CD8-positive, alpha-beta memory T cell (primary cell): ENCODE measurements at regions not wholly inside any gene's neighbourhood (a gene's known extent, or its start where the extent isn't known, plus 50 kb on each side); places are given as distances from the start of the nearest gene placed in this dataset.

Experiments used
- CTCF ChIA-PET: fragments of 350-600 bp; sonication (Branson Sonifier 250); formaldehyde crosslinking; loops from one replicate; lab custom pipeline; 2021; ENCODE audit warnings: antibody characterized with exemption; lab: Charles Lee
- POLR2A ChIA-PET: fragments of 350-600 bp; sonication (Branson Sonifier 250); formaldehyde crosslinking; loops from one replicate; lab custom pipeline; 2021; ENCODE audit warnings: antibody characterized with exemption; lab: Charles Lee
- DNase-seq, 5 donors: peaks; one replicate each; pipeline versions ENCODE4 v3.0.0 to v3.0.0-alpha.2; 2020 to 2022; ENCODE audit warnings: mixed read lengths in 1 of 5
- H3K27ac ChIP-seq: one replicate; pipeline ENCODE4 v1.7.0; 2013; ENCODE audit warnings: low read depth, mild to moderate bottlenecking, low read length, moderate library complexity
- H3K27me3 ChIP-seq: 2 replicates; pipeline ENCODE4 v1.7.0; 2013; ENCODE audit warnings: low read length, mild to moderate bottlenecking; ENCODE audit not compliant: insufficient read depth, poor library complexity, severe bottlenecking
- H3K36me3 ChIP-seq: 2 replicates; pipeline ENCODE4 v1.7.0; 2013; ENCODE audit warnings: mild to moderate bottlenecking, low read length, moderate library complexity; ENCODE audit not compliant: insufficient read depth
- H3K4me1 ChIP-seq: 2 replicates; pipeline ENCODE4 v1.7.0; 2013; ENCODE audit warnings: mild to moderate bottlenecking, low read length, moderate library complexity; ENCODE audit not compliant: insufficient read depth
- H3K4me3 ChIP-seq: 2 replicates; pipeline ENCODE4 v1.7.0; 2013; ENCODE audit warnings: mild to moderate bottlenecking, low read length
- H3K9me3 ChIP-seq: 2 replicates; pipeline ENCODE4 v1.7.0; 2013; ENCODE audit warnings: mild to moderate bottlenecking, low read length
- H3K27ac Mint-ChIP-seq, 8 donors: one replicate each; pipeline ENCODE4 v1.8.0; 2020 to 2021; ENCODE audit warnings: mixed read lengths in 8 of 8, mild to moderate bottlenecking in 6 of 8, inconsistent platforms in 3 of 8, moderate library complexity in 3 of 8
- H3K27me3 Mint-ChIP-seq, 2 donors: one replicate each; pipeline ENCODE4 v1.8.0; 2020 to 2021; ENCODE audit warnings: mixed read lengths in 2 of 2, mild to moderate bottlenecking in 1 of 2, moderate library complexity in 1 of 2
- H3K36me3 Mint-ChIP-seq, 3 donors: one replicate each; pipeline ENCODE4 v1.8.0; 2020 to 2021; ENCODE audit warnings: mixed read lengths in 3 of 3, inconsistent platforms in 1 of 3, mild to moderate bottlenecking in 1 of 3
- H3K4me1 Mint-ChIP-seq, 3 donors: one replicate each; pipeline ENCODE4 v1.8.0; 2020 to 2021; ENCODE audit warnings: mixed read lengths in 3 of 3, inconsistent platforms in 1 of 3, mild to moderate bottlenecking in 1 of 3
- H3K4me3 Mint-ChIP-seq, 7 donors: one replicate each; pipeline ENCODE4 v1.8.0; 2020 to 2021; ENCODE audit warnings: mixed read lengths in 7 of 7, mild to moderate bottlenecking in 6 of 7, moderate library complexity in 4 of 7, inconsistent platforms in 2 of 7
- H3K9me3 Mint-ChIP-seq, 5 donors: one replicate each; pipeline ENCODE4 v1.8.0; 2020 to 2022; ENCODE audit warnings: mixed read lengths in 5 of 5, mild to moderate bottlenecking in 3 of 5, moderate library complexity in 2 of 5, inconsistent platforms in 1 of 5

- Histone ChIP-seq H3K9me3 (no peaks in the 10 kb centered on the region), H3K27me3 (no peaks in the 10 kb centered on the region), H3K4me1 (no peaks in the 10 kb centered on the region), H3K27ac (no peak overlapping the region), H3K36me3 (no peaks in the 10 kb centered on the region), H3K4me3 (no peak overlapping the region)
- H3K36me3 Mint-ChIP-seq = no peaks in the 10 kb centered on the region
- no peak overlapping the region for H3K4me3 Mint-ChIP-seq
- ChIA-PET POLR2A (no interaction called here), CTCF (no interaction called here)
- H3K27me3 Mint-ChIP-seq = peaks cover 0 to 1% of the 10 kb centered on the region in 2 donors
- no peak for DNase-seq
- peak overlapping the region in 1 of 8 donors; percentile 66 for H3K27ac Mint-ChIP-seq
- peaks cover 0 to 3% (median 1%) of the 10 kb centered on the region in 5 donors for H3K9me3 Mint-ChIP-seq
- H3K4me1 Mint-ChIP-seq = no peaks in the 10 kb centered on the region
These were observed 428.2 kb downstream of the CDK5RAP2 start for GRCh38 chr9:120151806-120152205.

- Histone ChIP-seq H3K4me3 (no peak overlapping the region), H3K4me1 (no peaks in the 10 kb centered on the region), H3K27me3 (no peaks in the 10 kb centered on the region), H3K27ac (no peak overlapping the region), H3K36me3 (no peaks in the 10 kb centered on the region), H3K9me3 (no peaks in the 10 kb centered on the region)
- Mint-ChIP-seq H3K27me3 (peaks cover 0 to 1% of the 10 kb centered on the region in 2 donors), H3K36me3 (no peaks in the 10 kb centered on the region), H3K9me3 (peaks cover 0 to 3% (median 1%) of the 10 kb centered on the region in 5 donors), H3K4me1 (no peaks in the 10 kb centered on the region), H3K27ac (no peak overlapping the region), H3K4me3 (no peak overlapping the region)
- DNase-seq = no peak
- ChIA-PET CTCF (no interaction called here), POLR2A (no interaction called here)
These were observed 428.8 kb downstream of the CDK5RAP2 start for GRCh38 chr9:120151149-120151548.

- no peak overlapping the region for H3K27ac Mint-ChIP-seq
- no peaks in the 10 kb centered on the region for H3K4me1 Mint-ChIP-seq
- Histone ChIP-seq H3K27ac (no peak overlapping the region), H3K27me3 (no peaks in the 10 kb centered on the region), H3K9me3 (no peaks in the 10 kb centered on the region), H3K4me1 (no peaks in the 10 kb centered on the region), H3K4me3 (no peak overlapping the region), H3K36me3 (no peaks in the 10 kb centered on the region)
- no peaks in the 10 kb centered on the region for H3K36me3 Mint-ChIP-seq
- ChIA-PET POLR2A (no interaction called here), CTCF (no interaction called here)
- peaks cover 5 to 9% of the 10 kb centered on the region in 2 donors for H3K27me3 Mint-ChIP-seq
- no peak overlapping the region for H3K4me3 Mint-ChIP-seq
- DNase-seq = no peak
- peaks cover 0 to 19% (median 6%) of the 10 kb centered on the region in 5 donors for H3K9me3 Mint-ChIP-seq
These were observed 441.0 kb downstream of the CDK5RAP2 start for GRCh38 chr9:120138955-120139354.

- H3K27me3 ChIP-seq = no peaks in the 10 kb centered on the region
- no peak for DNase-seq
- Mint-ChIP-seq H3K27ac (no peak overlapping the region), H3K4me3 (no peak overlapping the region), H3K4me1 (no peaks in the 10 kb centered on the region), H3K36me3 (no peaks in the 10 kb centered on the region), H3K27me3 (peaks cover 5 to 12% of the 10 kb centered on the region in 2 donors), H3K9me3 (peaks cover 0 to 19% (median 5%) of the 10 kb centered on the region in 5 donors)
- CTCF ChIA-PET = no interaction called here
- no peak overlapping the region for H3K27ac ChIP-seq
- H3K4me1 ChIP-seq = no peaks in the 10 kb centered on the region
- POLR2A ChIA-PET = no interaction called here
- no peak overlapping the region for H3K4me3 ChIP-seq
- no peaks in the 10 kb centered on the region for H3K9me3 ChIP-seq
- H3K36me3 ChIP-seq = no peaks in the 10 kb centered on the region
These were observed 442.7 kb downstream of the CDK5RAP2 start for GRCh38 chr9:120137186-120137840.

- no peaks in the 10 kb centered on the region for H3K36me3 Mint-ChIP-seq
- H3K9me3 ChIP-seq = no peaks in the 10 kb centered on the region
- no peak overlapping the region for H3K4me3 ChIP-seq
- H3K27me3 Mint-ChIP-seq = peaks cover 5 to 12% of the 10 kb centered on the region in 2 donors
- CTCF ChIA-PET = no interaction called here
- no peaks in the 10 kb centered on the region for H3K4me1 Mint-ChIP-seq
- no peak overlapping the region for H3K4me3 Mint-ChIP-seq
- no peaks in the 10 kb centered on the region for H3K36me3 ChIP-seq
- H3K27ac ChIP-seq = no peak overlapping the region
- no peaks in the 10 kb centered on the region for H3K4me1 ChIP-seq
- no peak for DNase-seq
- H3K27ac Mint-ChIP-seq = no peak overlapping the region
- POLR2A ChIA-PET = no interaction called here
- H3K27me3 ChIP-seq = no peaks in the 10 kb centered on the region
- H3K9me3 Mint-ChIP-seq = peaks cover 0 to 19% (median 5%) of the 10 kb centered on the region in 5 donors
These were observed 443.3 kb downstream of the CDK5RAP2 start for GRCh38 chr9:120136696-120137095.

- no peaks in the 10 kb centered on the region for H3K36me3 ChIP-seq
- H3K4me3 Mint-ChIP-seq = no peak overlapping the region
- ChIA-PET POLR2A (no interaction called here), CTCF (no interaction called here)
- no peaks in the 10 kb centered on the region for H3K36me3 Mint-ChIP-seq
- H3K4me1 ChIP-seq = no peaks in the 10 kb centered on the region
- H3K9me3 Mint-ChIP-seq = peaks cover 0 to 7% (median 0%) of the 10 kb centered on the region in 5 donors
- DNase-seq = no peak
- H3K4me1 Mint-ChIP-seq = no peaks in the 10 kb centered on the region
- H3K9me3 ChIP-seq = no peaks in the 10 kb centered on the region
- no peak overlapping the region for H3K27ac ChIP-seq
- H3K4me3 ChIP-seq = no peak overlapping the region
- H3K27ac Mint-ChIP-seq = no peak overlapping the region
- H3K27me3 ChIP-seq = no peaks in the 10 kb centered on the region
- H3K27me3 Mint-ChIP-seq = no peaks in the 10 kb centered on the region
These were observed 462.9 kb downstream of the CDK5RAP2 start for GRCh38 chr9:120117081-120117480.

- DNase-seq = no peak
- Mint-ChIP-seq H3K9me3 (peaks cover 0 to 2% (median 0%) of the 10 kb centered on the region in 5 donors), H3K27ac (no peak overlapping the region), H3K4me1 (no peaks in the 10 kb centered on the region), H3K36me3 (no peaks in the 10 kb centered on the region), H3K4me3 (no peak overlapping the region), H3K27me3 (peaks cover 0 to 4% of the 10 kb centered on the region in 2 donors)
- Histone ChIP-seq H3K4me3 (no peak overlapping the region), H3K27ac (no peak overlapping the region), H3K27me3 (no peaks in the 10 kb centered on the region), H3K9me3 (no peaks in the 10 kb centered on the region), H3K4me1 (no peaks in the 10 kb centered on the region), H3K36me3 (no peaks in the 10 kb centered on the region)
- POLR2A ChIA-PET = no interaction called here
- CTCF ChIA-PET = no interaction called here
These were observed 469.4 kb downstream of the CDK5RAP2 start for GRCh38 chr9:120110520-120110919.

- H3K27ac ChIP-seq = no peak overlapping the region
- H3K27me3 ChIP-seq = no peaks in the 10 kb centered on the region
- H3K27me3 Mint-ChIP-seq = peaks cover 1 to 4% of the 10 kb centered on the region in 2 donors
- POLR2A ChIA-PET = no interaction called here
- no peaks in the 10 kb centered on the region for H3K9me3 ChIP-seq
- CTCF ChIA-PET = no interaction called here
- H3K9me3 Mint-ChIP-seq = peaks cover 0 to 3% (median 0%) of the 10 kb centered on the region in 5 donors
- no peaks in the 10 kb centered on the region for H3K4me1 Mint-ChIP-seq
- no peak overlapping the region for H3K4me3 Mint-ChIP-seq
- H3K36me3 ChIP-seq = no peaks in the 10 kb centered on the region
- no peak overlapping the region for H3K4me3 ChIP-seq
- no peaks in the 10 kb centered on the region for H3K4me1 ChIP-seq
- no peak for DNase-seq
- no peaks in the 10 kb centered on the region for H3K36me3 Mint-ChIP-seq
- H3K27ac Mint-ChIP-seq = no peak overlapping the region
These were observed 470.7 kb downstream of the CDK5RAP2 start for GRCh38 chr9:120109242-120109641.
